SK-N-SH (cell line): ENCODE measurements at regions not wholly inside any gene's neighbourhood (a gene's known extent, or its start where the extent isn't known, plus 50 kb on each side); places are given as distances from the start of the nearest gene placed in this dataset.

Experiments
- CTCF ChIA-PET: fragments of 300-600, 350-600 bp; formaldehyde crosslinking; extraction: SDS; loops from one replicate; lab custom pipeline; 2021; lab: Yijun Ruan, JAX
- POLR2A ChIA-PET: fragments of 350-600 bp; sonication (Branson Sonifier 250); formaldehyde crosslinking; extraction: SDS; loops from one replicate; lab custom pipeline; 2020; ENCODE audit warnings: antibody characterized with exemption, inconsistent platforms; lab: Yijun Ruan, JAX
- DNase-seq: peaks from one replicate; pipeline ENCODE4 v3.0.0; 2012
- H2AFZ ChIP-seq: fragments of 200-600 bp; sonication (generic); 2 replicates; pipeline ENCODE4 v1.8.1; 2016; ENCODE audit warnings: antibody characterized with exemption, mild to moderate bottlenecking, low read depth
- H3F3A ChIP-seq: fragments of 200-600 bp; sonication (generic); replicated peaks from 2 replicates; pipeline ENCODE3; 2016; ENCODE audit warnings: antibody characterized with exemption, mild to moderate bottlenecking; ENCODE audit not compliant: insufficient read depth
- H3K27ac ChIP-seq, 2 experiments: fragments of 200-500 bp in 1 of 2; fragments of 200-600 bp in 1 of 2; sonication (Bioruptor generic) in 1 of 2; sonication (generic), shearing (Covaris generic) in 1 of 2; 2 replicates each; pipeline versions ENCODE4 v1.5.1 to v1.6.1; 2014 to 2016; ENCODE audit warnings: low read depth in 2 of 2, inconsistent platforms in 1 of 2, low read length in 1 of 2, mild to moderate bottlenecking in 1 of 2, mixed read lengths in 1 of 2
- H3K27me3 ChIP-seq: fragments of 200-600 bp; sonication (generic), shearing (Covaris generic); 2 replicates; pipeline ENCODE4 v1.6.1; 2016; ENCODE audit warnings: mixed run types; ENCODE audit not compliant: insufficient read depth
- H3K36me3 ChIP-seq, 2 experiments: fragments of 200-500 bp in 1 of 2; fragments of 200-600 bp in 1 of 2; sonication (Bioruptor generic) in 1 of 2; sonication (generic) in 1 of 2; replicated peaks in 1 of 2; 2 replicates each; pipeline versions ENCODE3 to v1.5.1; 2014 to 2016; ENCODE audit warnings: low read length in 1 of 2, mild to moderate bottlenecking in 1 of 2; ENCODE audit not compliant: insufficient read depth in 2 of 2, control insufficient read depth in 1 of 2
- H3K4me1 ChIP-seq, 2 experiments: fragments of 200-500 bp in 1 of 2; fragments of 200-600 bp in 1 of 2; sonication (Bioruptor generic) in 1 of 2; sonication (generic), shearing (Covaris generic) in 1 of 2; 2 replicates each; pipeline versions ENCODE4 v1.5.1 to v1.6.1; 2014 to 2016; ENCODE audit warnings: low read depth in 1 of 2, low read length in 1 of 2, mixed run types in 1 of 2; ENCODE audit not compliant: insufficient read depth in 2 of 2, control insufficient read depth in 1 of 2
- H3K4me2 ChIP-seq: fragments of 200-600 bp; sonication (generic), shearing (Covaris generic); 2 replicates; pipeline ENCODE4 v1.6.1; 2017; ENCODE audit warnings: mixed run types
- H3K4me3 ChIP-seq, 2 experiments: fragments of 200-500 bp in 1 of 2; fragments of 200-600 bp in 1 of 2; sonication (Bioruptor generic) in 1 of 2; sonication (generic), shearing (Covaris generic) in 1 of 2; 2 replicates each; pipeline versions ENCODE4 v1.5.1 to v1.8.1; 2014 to 2016; ENCODE audit warnings: low read depth in 2 of 2, inconsistent platforms in 1 of 2, low read length in 1 of 2, mild to moderate bottlenecking in 1 of 2, mixed read lengths in 1 of 2, moderate library complexity in 1 of 2
- H3K79me2 ChIP-seq: fragments of 200-600 bp; sonication (generic); 2 replicates; pipeline ENCODE4 v1.8.1; 2017; ENCODE audit warnings: mild to moderate bottlenecking; ENCODE audit not compliant: insufficient read depth
- H3K9ac ChIP-seq: fragments of 200-600 bp; sonication (generic); 2 replicates; pipeline ENCODE4 v1.6.1; 2017; ENCODE audit warnings: mixed run types
- H3K9me2 ChIP-seq: fragments of 200-600 bp; sonication (generic); 2 replicates; pipeline ENCODE4 v1.6.1; 2017; ENCODE audit warnings: mixed run types
- H3K9me3 ChIP-seq: fragments of 200-600 bp; sonication (generic); 2 replicates; pipeline ENCODE4 v1.6.1; 2017; ENCODE audit warnings: mixed run types, mild to moderate bottlenecking, moderate library complexity
- H4K20me1 ChIP-seq: fragments of 200-600 bp; sonication (generic); 2 replicates; pipeline ENCODE4 v1.6.1; 2017; ENCODE audit warnings: mild to moderate bottlenecking, mixed run types; ENCODE audit not compliant: insufficient read depth
- CHD2 ChIP-seq: fragments of 150-350 bp; IDR thresholded peaks from 2 replicates; pipeline ENCODE4 v1.6.1; 2018; ENCODE audit warnings: low read length; ENCODE audit not compliant: partially characterized antibody
- EZH2phosphoT487 ChIP-seq: fragments of 200-600 bp; sonication (generic); IDR thresholded peaks from 2 replicates; pipeline ENCODE4 v1.6.1; 2017; ENCODE audit warnings: low read depth, mixed run types, mild to moderate bottlenecking, antibody characterized with exemption, moderate library complexity, borderline replicate concordance
- MEF2A ChIP-seq: IDR thresholded peaks from 2 replicates; pipeline ENCODE4 v1.4.0; 2012; ENCODE audit warnings: low read depth, borderline replicate concordance
- NRF1 ChIP-seq: IDR thresholded peaks from 2 replicates; pipeline ENCODE4 v1.6.1; 2012; ENCODE audit warnings: low read depth, mild to moderate bottlenecking, low read length
- POLR2AphosphoS5 ChIP-seq: IDR thresholded peaks from 2 replicates; pipeline ENCODE4 v1.6.1; 2012; ENCODE audit warnings: low read depth, low read length
- RFX5 ChIP-seq: IDR thresholded peaks from 2 replicates; pipeline ENCODE4 v1.6.1; 2012; ENCODE audit warnings: mild to moderate bottlenecking, improper control_type of control experiment, low read length
- SIN3A ChIP-seq: IDR thresholded peaks from 2 replicates; pipeline ENCODE4 v1.6.1; 2012; ENCODE audit warnings: low read depth, mild to moderate bottlenecking, low read length, moderate library complexity, borderline replicate concordance
- SMC3 ChIP-seq: IDR thresholded peaks from 2 replicates; pipeline ENCODE4 v1.6.1; 2012; ENCODE audit warnings: low read depth, low read length, improper control_type of control experiment
- TAF1 ChIP-seq: IDR thresholded peaks from 2 replicates; pipeline ENCODE4 v1.6.1; 2012; ENCODE audit warnings: low read depth, mild to moderate bottlenecking, low read length, moderate library complexity, borderline replicate concordance
- TCF12 ChIP-seq: IDR thresholded peaks from 2 replicates; pipeline ENCODE4 v1.4.0; 2012
- TEAD4 ChIP-seq: IDR thresholded peaks from 2 replicates; pipeline ENCODE4 v1.4.0; 2012; ENCODE audit warnings: mild to moderate bottlenecking, borderline replicate concordance; ENCODE audit not compliant: insufficient read depth
- TF ChIP-seq, protein P1 (sequence below): IDR thresholded peaks from 2 replicates; pipeline ENCODE4 v1.4.0; 2012; ENCODE audit warnings: low read depth, borderline replicate concordance
- TF ChIP-seq, protein P2 (sequence below): fragments of 150-350 bp; IDR thresholded peaks from 2 replicates; pipeline ENCODE4 v1.6.1; 2017; ENCODE audit warnings: antibody characterized with exemption, low read length, low read depth, borderline replicate concordance
- TF ChIP-seq, protein P3 (sequence below): IDR thresholded peaks from 2 replicates; pipeline ENCODE4; 2012
- TF ChIP-seq, protein P4 (sequence below): fragments of 150-350 bp; IDR thresholded peaks from 2 replicates; pipeline ENCODE4 v1.6.1; 2016; ENCODE audit warnings: mild to moderate bottlenecking, low read depth, low read length
- TF ChIP-seq, protein P5 (sequence below): fragments of 200-600 bp; sonication (generic); IDR thresholded peaks from 2 replicates; pipeline ENCODE4 v1.6.1; 2017; ENCODE audit warnings: antibody characterized with exemption, mild to moderate bottlenecking, moderate library complexity

DNA sequence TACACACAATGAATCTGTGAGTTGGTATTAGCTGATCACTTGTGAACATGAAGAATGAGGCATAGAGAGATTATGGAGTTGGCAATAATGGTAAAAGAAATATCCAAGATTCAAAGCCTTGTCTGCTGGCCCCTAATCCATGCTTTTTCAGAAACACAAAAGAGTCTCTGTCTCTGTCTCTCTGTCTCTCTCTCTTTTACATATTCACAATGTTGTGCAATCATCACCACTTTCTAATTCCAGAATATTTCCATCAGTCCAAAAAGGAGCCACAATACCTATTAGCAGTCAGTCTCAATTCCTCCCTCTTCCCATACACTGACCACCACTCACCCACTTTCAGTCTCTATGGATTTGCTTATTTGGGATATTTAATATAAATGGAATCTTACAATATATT, 370.1 kb upstream of the CDH8 start:
- Histone ChIP-seq H3K9ac (no peak overlapping the region), H3K9me2 (no peaks in the 10 kb centered on the region), H3K4me3 (no peak overlapping the region), H3F3A (no peaks in the 10 kb centered on the region), H3K27me3 (no peaks in the 10 kb centered on the region), H3K9me3 (no peaks in the 10 kb centered on the region), H2AFZ (no peak overlapping the region), H4K20me1 (no peaks in the 10 kb centered on the region), H3K4me1 (no peaks in the 10 kb centered on the region), H3K79me2 (no peaks in the 10 kb centered on the region), H3K4me2 (no peak overlapping the region), H3K36me3 (no peaks in the 10 kb centered on the region), H3K27ac (no peak overlapping the region)
- CTCF ChIA-PET = no interaction called here
- DNase-seq = no peak
- TF ChIP-seq, protein P1, sequence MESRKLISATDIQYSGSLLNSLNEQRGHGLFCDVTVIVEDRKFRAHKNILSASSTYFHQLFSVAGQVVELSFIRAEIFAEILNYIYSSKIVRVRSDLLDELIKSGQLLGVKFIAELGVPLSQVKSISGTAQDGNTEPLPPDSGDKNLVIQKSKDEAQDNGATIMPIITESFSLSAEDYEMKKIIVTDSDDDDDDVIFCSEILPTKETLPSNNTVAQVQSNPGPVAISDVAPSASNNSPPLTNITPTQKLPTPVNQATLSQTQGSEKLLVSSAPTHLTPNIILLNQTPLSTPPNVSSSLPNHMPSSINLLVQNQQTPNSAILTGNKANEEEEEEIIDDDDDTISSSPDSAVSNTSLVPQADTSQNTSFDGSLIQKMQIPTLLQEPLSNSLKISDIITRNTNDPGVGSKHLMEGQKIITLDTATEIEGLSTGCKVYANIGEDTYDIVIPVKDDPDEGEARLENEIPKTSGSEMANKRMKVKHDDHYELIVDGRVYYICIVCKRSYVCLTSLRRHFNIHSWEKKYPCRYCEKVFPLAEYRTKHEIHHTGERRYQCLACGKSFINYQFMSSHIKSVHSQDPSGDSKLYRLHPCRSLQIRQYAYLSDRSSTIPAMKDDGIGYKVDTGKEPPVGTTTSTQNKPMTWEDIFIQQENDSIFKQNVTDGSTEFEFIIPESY = no peak
- TF ChIP-seq SMC3 = no peak
- TF ChIP-seq, protein P2, sequence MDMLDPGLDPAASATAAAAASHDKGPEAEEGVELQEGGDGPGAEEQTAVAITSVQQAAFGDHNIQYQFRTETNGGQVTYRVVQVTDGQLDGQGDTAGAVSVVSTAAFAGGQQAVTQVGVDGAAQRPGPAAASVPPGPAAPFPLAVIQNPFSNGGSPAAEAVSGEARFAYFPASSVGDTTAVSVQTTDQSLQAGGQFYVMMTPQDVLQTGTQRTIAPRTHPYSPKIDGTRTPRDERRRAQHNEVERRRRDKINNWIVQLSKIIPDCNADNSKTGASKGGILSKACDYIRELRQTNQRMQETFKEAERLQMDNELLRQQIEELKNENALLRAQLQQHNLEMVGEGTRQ = no peak
- TF ChIP-seq TAF1 = no peak
- TF ChIP-seq TCF12 = no peak
- TF ChIP-seq, protein P3, sequence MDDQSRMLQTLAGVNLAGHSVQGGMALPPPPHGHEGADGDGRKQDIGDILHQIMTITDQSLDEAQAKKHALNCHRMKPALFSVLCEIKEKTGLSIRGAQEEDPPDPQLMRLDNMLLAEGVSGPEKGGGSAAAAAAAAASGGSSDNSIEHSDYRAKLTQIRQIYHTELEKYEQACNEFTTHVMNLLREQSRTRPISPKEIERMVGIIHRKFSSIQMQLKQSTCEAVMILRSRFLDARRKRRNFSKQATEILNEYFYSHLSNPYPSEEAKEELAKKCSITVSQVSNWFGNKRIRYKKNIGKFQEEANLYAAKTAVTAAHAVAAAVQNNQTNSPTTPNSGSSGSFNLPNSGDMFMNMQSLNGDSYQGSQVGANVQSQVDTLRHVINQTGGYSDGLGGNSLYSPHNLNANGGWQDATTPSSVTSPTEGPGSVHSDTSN = no peak
- no peak for TF ChIP-seq TEAD4
- TF ChIP-seq RFX5 = no peak
- no peak for TF ChIP-seq POLR2AphosphoS5
- TF ChIP-seq SIN3A = no peak
- no peak for TF ChIP-seq CHD2
- no peak for TF ChIP-seq NRF1
- no peak for TF ChIP-seq MEF2A
- no peak for TF ChIP-seq EZH2phosphoT487
- TF ChIP-seq, protein P4, sequence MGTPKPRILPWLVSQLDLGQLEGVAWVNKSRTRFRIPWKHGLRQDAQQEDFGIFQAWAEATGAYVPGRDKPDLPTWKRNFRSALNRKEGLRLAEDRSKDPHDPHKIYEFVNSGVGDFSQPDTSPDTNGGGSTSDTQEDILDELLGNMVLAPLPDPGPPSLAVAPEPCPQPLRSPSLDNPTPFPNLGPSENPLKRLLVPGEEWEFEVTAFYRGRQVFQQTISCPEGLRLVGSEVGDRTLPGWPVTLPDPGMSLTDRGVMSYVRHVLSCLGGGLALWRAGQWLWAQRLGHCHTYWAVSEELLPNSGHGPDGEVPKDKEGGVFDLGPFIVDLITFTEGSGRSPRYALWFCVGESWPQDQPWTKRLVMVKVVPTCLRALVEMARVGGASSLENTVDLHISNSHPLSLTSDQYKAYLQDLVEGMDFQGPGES = no peak
- TF ChIP-seq, protein P5, sequence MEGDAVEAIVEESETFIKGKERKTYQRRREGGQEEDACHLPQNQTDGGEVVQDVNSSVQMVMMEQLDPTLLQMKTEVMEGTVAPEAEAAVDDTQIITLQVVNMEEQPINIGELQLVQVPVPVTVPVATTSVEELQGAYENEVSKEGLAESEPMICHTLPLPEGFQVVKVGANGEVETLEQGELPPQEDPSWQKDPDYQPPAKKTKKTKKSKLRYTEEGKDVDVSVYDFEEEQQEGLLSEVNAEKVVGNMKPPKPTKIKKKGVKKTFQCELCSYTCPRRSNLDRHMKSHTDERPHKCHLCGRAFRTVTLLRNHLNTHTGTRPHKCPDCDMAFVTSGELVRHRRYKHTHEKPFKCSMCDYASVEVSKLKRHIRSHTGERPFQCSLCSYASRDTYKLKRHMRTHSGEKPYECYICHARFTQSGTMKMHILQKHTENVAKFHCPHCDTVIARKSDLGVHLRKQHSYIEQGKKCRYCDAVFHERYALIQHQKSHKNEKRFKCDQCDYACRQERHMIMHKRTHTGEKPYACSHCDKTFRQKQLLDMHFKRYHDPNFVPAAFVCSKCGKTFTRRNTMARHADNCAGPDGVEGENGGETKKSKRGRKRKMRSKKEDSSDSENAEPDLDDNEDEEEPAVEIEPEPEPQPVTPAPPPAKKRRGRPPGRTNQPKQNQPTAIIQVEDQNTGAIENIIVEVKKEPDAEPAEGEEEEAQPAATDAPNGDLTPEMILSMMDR = no peak
- POLR2A ChIA-PET = no interaction called here
